NT2/D1 (cell line): ENCODE measurements at regions not wholly inside any gene's neighbourhood (a gene's known extent, or its start where the extent isn't known, plus 50 kb on each side); places are given as distances from the start of the nearest gene placed in this dataset.

Source experiments
- DNase-seq: peaks from one replicate; pipeline ENCODE4 v3.0.0-alpha.2; 2011; ENCODE audit warnings: low read depth, low spot score
- H3K27me3 ChIP-seq: 2 replicates; pipeline ENCODE4 v1.6.0; 2011; ENCODE audit warnings: mild to moderate bottlenecking; ENCODE audit not compliant: insufficient read length, insufficient read depth
- H3K36me3 ChIP-seq: 2 replicates; pipeline ENCODE4 v1.6.1; 2011; ENCODE audit warnings: mild to moderate bottlenecking, low read length, mixed read lengths; ENCODE audit not compliant: insufficient read depth, insufficient read length
- H3K4me1 ChIP-seq: 2 replicates; pipeline ENCODE4 v1.5.1; 2011; ENCODE audit not compliant: insufficient read depth, insufficient read length
- H3K4me3 ChIP-seq: 2 replicates; pipeline ENCODE4 v1.5.1; 2011; ENCODE audit warnings: low read depth; ENCODE audit not compliant: insufficient read length
- H3K9ac ChIP-seq: 2 replicates; pipeline ENCODE4 v1.6.0; 2011; ENCODE audit warnings: low read depth; ENCODE audit not compliant: insufficient read length
- H3K9me3 ChIP-seq: 2 replicates; pipeline ENCODE4 v1.5.1; 2011; ENCODE audit warnings: mild to moderate bottlenecking, low read length; ENCODE audit not compliant: insufficient read depth
- SUZ12 ChIP-seq: IDR thresholded peaks from 2 replicates; pipeline ENCODE4 v1.6.1; 2011; ENCODE audit not compliant: insufficient read length, insufficient read depth; ENCODE audit errors: extremely low read depth
- YY1 ChIP-seq: IDR thresholded peaks from 2 replicates; pipeline ENCODE4 v1.6.1; 2011; ENCODE audit not compliant: insufficient read length, insufficient read depth
- ZNF274 ChIP-seq: IDR thresholded peaks from 2 replicates; pipeline ENCODE4 v1.6.1; 2011; ENCODE audit warnings: mild to moderate bottlenecking, low read depth, low read length

- TF ChIP-seq ZNF274 (no peak), YY1 (no peak), SUZ12 (no peak)
- no peaks in the 10 kb centered on the region for H3K27me3 ChIP-seq
- no peaks in the 10 kb centered on the region for H3K36me3 ChIP-seq
- H3K9me3 ChIP-seq: no peaks in the 10 kb centered on the region
- no peaks in the 10 kb centered on the region for H3K4me1 ChIP-seq
- H3K9ac ChIP-seq: no peak overlapping the region
- no peak for DNase-seq
- H3K4me3 ChIP-seq: no peak overlapping the region
Observed at GRCh38 chr13:109376936-109377335, 409.4 kb downstream of the IRS2 start.

GRCh38 chr13:109374609-109375200 is 411.7 kb downstream of the IRS2 start:
- no peak overlapping the region for H3K4me3 ChIP-seq
- no peaks in the 10 kb centered on the region for H3K27me3 ChIP-seq
- TF ChIP-seq YY1 (no peak), SUZ12 (no peak), ZNF274 (no peak)
- no peak overlapping the region for H3K9ac ChIP-seq
- DNase-seq: no peak
- H3K4me1 ChIP-seq: no peaks in the 10 kb centered on the region
- no peaks in the 10 kb centered on the region for H3K36me3 ChIP-seq
- no peaks in the 10 kb centered on the region for H3K9me3 ChIP-seq

GRCh38 chr13:109372666-109373065 is 413.7 kb downstream of the IRS2 start:
- no peaks in the 10 kb centered on the region for H3K36me3 ChIP-seq
- H3K9ac ChIP-seq: no peak overlapping the region
- no peak for DNase-seq
- no peaks in the 10 kb centered on the region for H3K9me3 ChIP-seq
- H3K4me1 ChIP-seq: no peaks in the 10 kb centered on the region
- no peaks in the 10 kb centered on the region for H3K27me3 ChIP-seq
- TF ChIP-seq YY1 (no peak), SUZ12 (no peak), ZNF274 (no peak)
- no peak overlapping the region for H3K4me3 ChIP-seq

- TF ChIP-seq ZNF274: no peak
- TF ChIP-seq SUZ12: no peak
- no peak for TF ChIP-seq YY1
- no peaks in the 10 kb centered on the region for H3K36me3 ChIP-seq
- no peaks in the 10 kb centered on the region for H3K27me3 ChIP-seq
- H3K9ac ChIP-seq: no peak overlapping the region
- no peaks in the 10 kb centered on the region for H3K4me1 ChIP-seq
- H3K9me3 ChIP-seq: no peaks in the 10 kb centered on the region
- no peak overlapping the region for H3K4me3 ChIP-seq
- DNase-seq: no peak
Observed at GRCh38 chr13:109371066-109371465, 415.3 kb downstream of the IRS2 start.

GRCh38 chr13:109370496-109370895 is 415.9 kb downstream of the IRS2 start:
- H3K27me3 ChIP-seq: no peaks in the 10 kb centered on the region
- TF ChIP-seq SUZ12 (no peak), ZNF274 (no peak), YY1 (no peak)
- no peak overlapping the region for H3K4me3 ChIP-seq
- no peaks in the 10 kb centered on the region for H3K9me3 ChIP-seq
- no peak for DNase-seq
- no peaks in the 10 kb centered on the region for H3K4me1 ChIP-seq
- H3K9ac ChIP-seq: no peak overlapping the region
- H3K36me3 ChIP-seq: no peaks in the 10 kb centered on the region

- no peaks in the 10 kb centered on the region for H3K36me3 ChIP-seq
- no peak overlapping the region for H3K9ac ChIP-seq
- H3K27me3 ChIP-seq: no peaks in the 10 kb centered on the region
- H3K4me3 ChIP-seq: no peak overlapping the region
- no peaks in the 10 kb centered on the region for H3K9me3 ChIP-seq
- no peaks in the 10 kb centered on the region for H3K4me1 ChIP-seq
- DNase-seq: no peak
- TF ChIP-seq YY1 (no peak), ZNF274 (no peak), SUZ12 (no peak)
Observed at GRCh38 chr13:109369353-109370052, 416.9 kb downstream of the IRS2 start.

GRCh38 chr13:109368230-109368629 is 418.2 kb downstream of the IRS2 start:
- H3K4me1 ChIP-seq: no peaks in the 10 kb centered on the region
- DNase-seq: no peak
- no peaks in the 10 kb centered on the region for H3K9me3 ChIP-seq
- TF ChIP-seq SUZ12 (no peak), ZNF274 (no peak), YY1 (no peak)
- H3K9ac ChIP-seq: no peak overlapping the region
- no peak overlapping the region for H3K4me3 ChIP-seq
- H3K36me3 ChIP-seq: no peaks in the 10 kb centered on the region
- no peaks in the 10 kb centered on the region for H3K27me3 ChIP-seq

- no peak overlapping the region for H3K9ac ChIP-seq
- no peaks in the 10 kb centered on the region for H3K9me3 ChIP-seq
- no peak for DNase-seq
- no peaks in the 10 kb centered on the region for H3K36me3 ChIP-seq
- TF ChIP-seq YY1: no peak
- no peak for TF ChIP-seq ZNF274
- TF ChIP-seq SUZ12: no peak
- H3K4me3 ChIP-seq: no peak overlapping the region
- H3K27me3 ChIP-seq: no peaks in the 10 kb centered on the region
- H3K4me1 ChIP-seq: no peaks in the 10 kb centered on the region
Observed at GRCh38 chr13:109366525-109366924, 419.9 kb downstream of the IRS2 start.
